ENCODE measurements at regions not wholly inside any gene's neighbourhood (a gene's known extent, or its start where the extent isn't known, plus 50 kb on each side); places are given as distances from the start of the nearest gene placed in this dataset.

- no peaks in the 10 kb centered on the region for H3K4me1 ChIP-seq (ENCODE audit: control insufficient read depth, insufficient read depth, low read length)
- H3K9me3 ChIP-seq (ENCODE audit: control insufficient read depth, insufficient read depth, low read depth, low read length), result no peaks in the 10 kb centered on the region
- ChIA-PET CTCF (no interaction called here), POLR2A (no interaction called here)
- H3K4me3 ChIP-seq (ENCODE audit: low read depth, low read length), result no peak overlapping the region
- no peak overlapping the region for H3K27ac ChIP-seq (ENCODE audit: extremely low read depth, low read depth, low read length)
- no peaks in the 10 kb centered on the region for H3K36me3 ChIP-seq (ENCODE audit: control insufficient read depth in 2 of 2, insufficient read depth in 1 of 2, low read length in 2 of 2)
- TF ChIP-seq ZNF266 (tag by site-specific recombination; IDR thresholded peaks at IDR 0.05; ENCODE audit: low read depth), result no peak
- no peak for TF ChIP-seq ZSCAN18 (tag by site-specific recombination; IDR thresholded peaks at IDR 0.05)
- TF ChIP-seq ZNF585B (tag by site-specific recombination; IDR thresholded peaks at IDR 0.05), result no peak
- TF ChIP-seq HOXA7 (CRISPR knock-in tag; IDR thresholded peaks at IDR 0.05; ENCODE audit: borderline replicate concordance), result no peak
- no peak for TF ChIP-seq HIC1 (tag by site-specific recombination; IDR thresholded peaks at IDR 0.05)
- no peak for TF ChIP-seq ZNF639 (tag by site-specific recombination; IDR thresholded peaks at IDR 0.05)
- no peak for TF ChIP-seq ZNF768 (tag by site-specific recombination; IDR thresholded peaks at IDR 0.05)
- TF ChIP-seq ZNF776 (tag by site-specific recombination; IDR thresholded peaks at IDR 0.05; ENCODE audit: borderline replicate concordance), result no peak
- no peak for TF ChIP-seq ZFP41 (tag by site-specific recombination; IDR thresholded peaks at IDR 0.05; ENCODE audit: borderline replicate concordance)
- TF ChIP-seq YY1 (tag by site-specific recombination; IDR thresholded peaks at IDR 0.05), result no peak
- TF ChIP-seq ZNF121 (tag by site-specific recombination; IDR thresholded peaks at IDR 0.05), result no peak
- TF ChIP-seq ZNF658 (tag by site-specific recombination; IDR thresholded peaks at IDR 0.05), result no peak
- no peak for TF ChIP-seq ZNF280C (tag by site-specific recombination; IDR thresholded peaks at IDR 0.05)
- no peak for TF ChIP-seq ZNF433 (tag by site-specific recombination; IDR thresholded peaks at IDR 0.05; ENCODE audit: low read depth)
- no peak for TF ChIP-seq ZNF26 (tag by site-specific recombination; IDR thresholded peaks at IDR 0.05)
- TF ChIP-seq RBAK (tag by site-specific recombination; IDR thresholded peaks at IDR 0.05), result no peak
- no peak for TF ChIP-seq ZNF558 (tag by site-specific recombination; IDR thresholded peaks at IDR 0.05)
Measured at GRCh38 chr12:111084605-111085004, 164.2 kb upstream of the MYL2 start.

GRCh38 chr12:111084158-111084557, 163.8 kb upstream of the MYL2 start:
- ChIA-PET POLR2A (no interaction called here), CTCF (interaction anchor here (0.8 kb wide), 1 partner anchor 9 kb away, joined by 3 read pairs; no protein-coding TSS in a partner anchor)
- Histone ChIP-seq H3K36me3 (ENCODE audit: control insufficient read depth in 2 of 2, insufficient read depth in 1 of 2, low read length in 2 of 2) (no peaks in the 10 kb centered on the region), H3K9me3 (ENCODE audit: control insufficient read depth, insufficient read depth, low read depth, low read length) (no peaks in the 10 kb centered on the region), H3K27ac (ENCODE audit: extremely low read depth, low read depth, low read length) (no peak overlapping the region), H3K4me3 (ENCODE audit: low read depth, low read length) (no peak overlapping the region), H3K4me1 (ENCODE audit: control insufficient read depth, insufficient read depth, low read length) (no peaks in the 10 kb centered on the region)
- no peak for TF ChIP-seq ZNF791 (tag by site-specific recombination; IDR thresholded peaks at IDR 0.05)
- TF ChIP-seq ZNF133 (tag by site-specific recombination; IDR thresholded peaks at IDR 0.05), result no peak
- no peak for TF ChIP-seq EGR2 (tag by site-specific recombination; IDR thresholded peaks at IDR 0.05; ENCODE audit: low read depth)
- TF ChIP-seq GFI1B (tag by site-specific recombination; IDR thresholded peaks at IDR 0.05), result no peak
- TF ChIP-seq ZNF514 (tag by site-specific recombination; IDR thresholded peaks at IDR 0.05), result no peak
- no peak for TF ChIP-seq ZNF18 (tag by site-specific recombination; IDR thresholded peaks at IDR 0.05)
- no peak for TF ChIP-seq ZNF391 (tag by site-specific recombination; IDR thresholded peaks at IDR 0.05; ENCODE audit: borderline replicate concordance, low read depth)
- TF ChIP-seq ZNF792 (tag by site-specific recombination; IDR thresholded peaks at IDR 0.05), result no peak

All from HEK293 (cell line).